GM23338 (cell line): ENCODE measurements at regions not wholly inside any gene's neighbourhood (a gene's known extent, or its start where the extent isn't known, plus 50 kb on each side); places are given as distances from the start of the nearest gene placed in this dataset.

ENCODE experiments used
- ATAC-seq: fragments of 200-7000 bp; cut with Tn5 transposase; 3 replicates; pipeline ENCODE4 v1.9.1; 2020
- DNase-seq: peaks from one replicate; pipeline ENCODE4 v3.0.0-alpha.2; 2015; ENCODE audit warnings: low spot score
- H2AFZ ChIP-seq: fragments of 200-600 bp; sonication (generic); 2 replicates; pipeline ENCODE4 v1.8.0; 2016; ENCODE audit warnings: antibody characterized with exemption, mild to moderate bottlenecking, moderate library complexity
- H3F3A ChIP-seq: fragments of 200-600 bp; sonication (generic); replicated peaks from 2 replicates; pipeline ENCODE4 v1.8.0; 2017; ENCODE audit warnings: antibody characterized with exemption, mixed run types, low read depth
- H3K27ac ChIP-seq: fragments of 200-600 bp; sonication (generic); 2 replicates; pipeline ENCODE4 v1.6.1; 2016; ENCODE audit warnings: low read depth
- H3K27me3 ChIP-seq: fragments of 200-600 bp; sonication (generic); 2 replicates; pipeline ENCODE4 v1.8.0; 2016; ENCODE audit warnings: mild to moderate bottlenecking, mixed run types, moderate library complexity; ENCODE audit not compliant: insufficient read depth
- H3K36me3 ChIP-seq: fragments of 200-600 bp; sonication (generic); 2 replicates; pipeline ENCODE4 v1.8.0; 2016; ENCODE audit warnings: mild to moderate bottlenecking; ENCODE audit not compliant: insufficient read depth
- H3K4me1 ChIP-seq: fragments of 200-600 bp; sonication (generic); 2 replicates; pipeline ENCODE4 v1.8.0; 2016; ENCODE audit warnings: mild to moderate bottlenecking, moderate library complexity; ENCODE audit not compliant: insufficient read depth
- H3K4me2 ChIP-seq: fragments of 200-600 bp; sonication (generic); 2 replicates; pipeline ENCODE4 v1.7.1; 2017; ENCODE audit warnings: mixed run types
- H3K4me3 ChIP-seq: fragments of 200-600 bp; sonication (generic); 2 replicates; pipeline ENCODE4 v1.6.1; 2016; ENCODE audit warnings: mixed run types
- H3K79me2 ChIP-seq: fragments of 200-600 bp; sonication (generic); replicated peaks from 2 replicates; pipeline ENCODE4 v1.8.0; 2017; ENCODE audit warnings: mild to moderate bottlenecking; ENCODE audit not compliant: insufficient read depth
- H3K9me2 ChIP-seq: fragments of 200-600 bp; sonication (generic); 2 replicates; pipeline ENCODE4 v1.8.0; 2017; ENCODE audit not compliant: insufficient read depth
- H4K20me1 ChIP-seq: fragments of 200-600 bp; sonication (generic); replicated peaks from 2 replicates; pipeline ENCODE4 v1.8.0; 2017; ENCODE audit warnings: mild to moderate bottlenecking; ENCODE audit not compliant: insufficient read depth
- H3K27ac Mint-ChIP-seq: 2 replicates; pipeline ENCODE4 v1.8.0; 2020; ENCODE audit warnings: inconsistent platforms, mild to moderate bottlenecking, moderate library complexity, mixed read lengths
- H3K27me3 Mint-ChIP-seq: 3 replicates; pipeline ENCODE4 v1.8.0; 2022; ENCODE audit warnings: low read depth, mild to moderate bottlenecking, moderate library complexity, mixed read lengths, inconsistent platforms; ENCODE audit not compliant: insufficient read depth, poor library complexity
- H3K36me3 Mint-ChIP-seq: 3 replicates; pipeline ENCODE4 v1.8.0; 2021; ENCODE audit warnings: low read depth, mild to moderate bottlenecking, inconsistent platforms, moderate library complexity, mixed read lengths
- H3K4me1 Mint-ChIP-seq: 3 replicates; pipeline ENCODE4 v1.8.0; 2020; ENCODE audit warnings: mild to moderate bottlenecking, inconsistent platforms, mixed read lengths
- H3K4me3 Mint-ChIP-seq: 3 replicates; pipeline ENCODE4 v1.8.0; 2021; ENCODE audit warnings: moderate library complexity, mild to moderate bottlenecking, inconsistent platforms, mixed read lengths
- H3K9me3 Mint-ChIP-seq: 3 replicates; pipeline ENCODE4 v1.8.0; 2020; ENCODE audit warnings: moderate library complexity, mild to moderate bottlenecking, inconsistent platforms, mixed read lengths
- ETS1 ChIP-seq: IDR thresholded peaks from 2 replicates; pipeline ENCODE4 v1.6.1; 2016; ENCODE audit warnings: antibody characterized with exemption
- EZH2 ChIP-seq: fragments of 200-600 bp; sonication (generic); IDR thresholded peaks from one replicate; pipeline ENCODE4 v1.8.0; 2017; ENCODE audit warnings: antibody characterized with exemption, mild to moderate bottlenecking, low read depth; ENCODE audit not compliant: unreplicated experiment
- JUNB ChIP-seq: IDR thresholded peaks from one replicate; pipeline ENCODE4 v1.6.1; 2016; ENCODE audit warnings: antibody characterized with exemption; ENCODE audit not compliant: unreplicated experiment
- POLR2AphosphoS5 ChIP-seq: IDR thresholded peaks from 2 replicates; pipeline ENCODE4 v1.6.1; 2016; ENCODE audit warnings: antibody characterized with exemption, low read depth
- ZNF114 ChIP-seq: fragments of 250-450 bp; sonication (Bioruptor Pico); IDR thresholded peaks from 2 replicates; pipeline ENCODE4 v1.5.0; 2020; ENCODE audit warnings: mild to moderate bottlenecking, moderate library complexity
- TF ChIP-seq, protein P1 (sequence below): fragments of 250-450 bp; sonication (Bioruptor Pico); IDR thresholded peaks from 2 replicates; pipeline ENCODE4 v1.5.0; 2020; ENCODE audit warnings: mild to moderate bottlenecking, moderate library complexity
- TF ChIP-seq, protein P2 (sequence below), 2 experiments: fragments of 200-600 bp in 1 of 2; sonication (generic) in 1 of 2; conservative IDR thresholded peaks; 2 replicates each; pipeline versions ENCODE4 v1.5.1 to v1.6.1; 2016 to 2017; ENCODE audit warnings: antibody characterized with exemption in 2 of 2, low read depth in 2 of 2, mild to moderate bottlenecking in 2 of 2, moderate library complexity in 1 of 2

DNA sequence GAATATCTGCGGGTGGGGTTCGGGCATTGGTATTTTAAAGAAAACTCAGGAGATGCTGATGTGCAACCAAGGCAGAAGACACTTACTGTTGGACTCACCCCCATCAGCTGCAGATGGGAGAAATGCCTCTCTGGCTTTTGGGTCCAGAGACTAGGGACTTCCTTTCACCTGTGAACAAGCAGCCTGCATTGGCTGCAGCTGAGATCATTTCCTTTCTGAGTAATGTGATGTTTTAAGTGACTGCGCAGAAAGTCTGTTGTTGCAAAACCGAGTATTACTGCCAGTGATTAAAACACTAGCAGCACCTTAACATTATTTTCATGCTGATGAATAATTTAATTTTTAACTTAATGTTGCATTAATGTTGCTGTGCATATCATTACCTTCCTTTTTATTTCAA lies 143.0 kb downstream of the TSN start (continued):
- TF ChIP-seq, protein P1, sequence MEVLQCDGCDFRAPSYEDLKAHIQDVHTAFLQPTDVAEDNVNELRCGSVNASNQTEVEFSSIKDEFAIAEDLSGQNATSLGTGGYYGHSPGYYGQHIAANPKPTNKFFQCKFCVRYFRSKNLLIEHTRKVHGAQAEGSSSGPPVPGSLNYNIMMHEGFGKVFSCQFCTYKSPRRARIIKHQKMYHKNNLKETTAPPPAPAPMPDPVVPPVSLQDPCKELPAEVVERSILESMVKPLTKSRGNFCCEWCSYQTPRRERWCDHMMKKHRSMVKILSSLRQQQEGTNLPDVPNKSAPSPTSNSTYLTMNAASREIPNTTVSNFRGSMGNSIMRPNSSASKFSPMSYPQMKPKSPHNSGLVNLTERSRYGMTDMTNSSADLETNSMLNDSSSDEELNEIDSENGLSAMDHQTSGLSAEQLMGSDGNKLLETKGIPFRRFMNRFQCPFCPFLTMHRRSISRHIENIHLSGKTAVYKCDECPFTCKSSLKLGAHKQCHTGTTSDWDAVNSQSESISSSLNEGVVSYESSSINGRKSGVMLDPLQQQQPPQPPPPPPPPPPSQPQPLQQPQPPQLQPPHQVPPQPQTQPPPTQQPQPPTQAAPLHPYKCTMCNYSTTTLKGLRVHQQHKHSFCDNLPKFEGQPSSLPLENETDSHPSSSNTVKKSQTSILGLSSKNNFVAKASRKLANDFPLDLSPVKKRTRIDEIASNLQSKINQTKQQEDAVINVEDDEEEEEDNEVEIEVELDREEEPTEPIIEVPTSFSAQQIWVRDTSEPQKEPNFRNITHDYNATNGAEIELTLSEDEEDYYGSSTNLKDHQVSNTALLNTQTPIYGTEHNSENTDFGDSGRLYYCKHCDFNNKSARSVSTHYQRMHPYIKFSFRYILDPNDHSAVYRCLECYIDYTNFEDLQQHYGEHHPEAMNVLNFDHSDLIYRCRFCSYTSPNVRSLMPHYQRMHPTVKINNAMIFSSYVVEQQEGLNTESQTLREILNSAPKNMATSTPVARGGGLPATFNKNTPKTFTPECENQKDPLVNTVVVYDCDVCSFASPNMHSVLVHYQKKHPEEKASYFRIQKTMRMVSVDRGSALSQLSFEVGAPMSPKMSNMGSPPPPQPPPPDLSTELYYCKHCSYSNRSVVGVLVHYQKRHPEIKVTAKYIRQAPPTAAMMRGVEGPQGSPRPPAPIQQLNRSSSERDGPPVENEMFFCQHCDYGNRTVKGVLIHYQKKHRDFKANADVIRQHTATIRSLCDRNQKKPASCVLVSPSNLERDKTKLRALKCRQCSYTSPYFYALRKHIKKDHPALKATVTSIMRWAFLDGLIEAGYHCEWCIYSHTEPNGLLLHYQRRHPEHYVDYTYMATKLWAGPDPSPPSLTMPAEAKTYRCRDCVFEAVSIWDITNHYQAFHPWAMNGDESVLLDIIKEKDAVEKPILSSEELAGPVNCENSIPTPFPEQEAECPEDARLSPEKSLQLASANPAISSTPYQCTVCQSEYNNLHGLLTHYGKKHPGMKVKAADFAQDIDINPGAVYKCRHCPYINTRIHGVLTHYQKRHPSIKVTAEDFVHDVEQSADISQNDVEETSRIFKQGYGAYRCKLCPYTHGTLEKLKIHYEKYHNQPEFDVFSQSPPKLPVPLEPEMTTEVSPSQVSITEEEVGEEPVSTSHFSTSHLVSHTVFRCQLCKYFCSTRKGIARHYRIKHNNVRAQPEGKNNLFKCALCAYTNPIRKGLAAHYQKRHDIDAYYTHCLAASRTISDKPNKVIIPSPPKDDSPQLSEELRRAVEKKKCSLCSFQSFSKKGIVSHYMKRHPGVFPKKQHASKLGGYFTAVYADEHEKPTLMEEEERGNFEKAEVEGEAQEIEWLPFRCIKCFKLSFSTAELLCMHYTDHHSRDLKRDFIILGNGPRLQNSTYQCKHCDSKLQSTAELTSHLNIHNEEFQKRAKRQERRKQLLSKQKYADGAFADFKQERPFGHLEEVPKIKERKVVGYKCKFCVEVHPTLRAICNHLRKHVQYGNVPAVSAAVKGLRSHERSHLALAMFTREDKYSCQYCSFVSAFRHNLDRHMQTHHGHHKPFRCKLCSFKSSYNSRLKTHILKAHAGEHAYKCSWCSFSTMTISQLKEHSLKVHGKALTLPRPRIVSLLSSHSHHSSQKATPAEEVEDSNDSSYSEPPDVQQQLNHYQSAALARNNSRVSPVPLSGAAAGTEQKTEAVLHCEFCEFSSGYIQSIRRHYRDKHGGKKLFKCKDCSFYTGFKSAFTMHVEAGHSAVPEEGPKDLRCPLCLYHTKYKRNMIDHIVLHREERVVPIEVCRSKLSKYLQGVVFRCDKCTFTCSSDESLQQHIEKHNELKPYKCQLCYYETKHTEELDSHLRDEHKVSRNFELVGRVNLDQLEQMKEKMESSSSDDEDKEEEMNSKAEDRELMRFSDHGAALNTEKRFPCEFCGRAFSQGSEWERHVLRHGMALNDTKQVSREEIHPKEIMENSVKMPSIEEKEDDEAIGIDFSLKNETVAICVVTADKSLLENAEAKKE (CRISPR knock-in tag): no peak
- TF ChIP-seq ZNF114 (CRISPR knock-in tag) (no peak), POLR2AphosphoS5 (no peak)

GRCh38 chr2:121900391-121900790 lies 144.9 kb downstream of the TSN start:
- Mint-ChIP-seq H3K27ac (no peak overlapping the region), H3K9me3 (no peaks in the 10 kb centered on the region), H3K36me3 (no peaks in the 10 kb centered on the region), H3K27me3 (peaks cover 3% of the 10 kb centered on the region), H3K4me3 (no peak overlapping the region), H3K4me1 (no peaks in the 10 kb centered on the region)
- Histone ChIP-seq H3K27ac (no peak overlapping the region), H2AFZ (no peak overlapping the region), H4K20me1 (no peaks in the 10 kb centered on the region), H3K4me2 (no peak overlapping the region), H3F3A (no peaks in the 10 kb centered on the region), H3K4me3 (no peak overlapping the region), H3K27me3 (no peaks in the 10 kb centered on the region), H3K4me1 (no peaks in the 10 kb centered on the region), H3K36me3 (no peaks in the 10 kb centered on the region), H3K9me2 (no peaks in the 10 kb centered on the region), H3K79me2 (no peaks in the 10 kb centered on the region)
- no peak for ATAC-seq
- no peak for DNase-seq
- no peak for TF ChIP-seq JUNB
- TF ChIP-seq ETS1: no peak
- TF ChIP-seq, protein P1 (CRISPR knock-in tag): no peak
- no peak for TF ChIP-seq ZNF114 (CRISPR knock-in tag)
- TF ChIP-seq, protein P2, sequence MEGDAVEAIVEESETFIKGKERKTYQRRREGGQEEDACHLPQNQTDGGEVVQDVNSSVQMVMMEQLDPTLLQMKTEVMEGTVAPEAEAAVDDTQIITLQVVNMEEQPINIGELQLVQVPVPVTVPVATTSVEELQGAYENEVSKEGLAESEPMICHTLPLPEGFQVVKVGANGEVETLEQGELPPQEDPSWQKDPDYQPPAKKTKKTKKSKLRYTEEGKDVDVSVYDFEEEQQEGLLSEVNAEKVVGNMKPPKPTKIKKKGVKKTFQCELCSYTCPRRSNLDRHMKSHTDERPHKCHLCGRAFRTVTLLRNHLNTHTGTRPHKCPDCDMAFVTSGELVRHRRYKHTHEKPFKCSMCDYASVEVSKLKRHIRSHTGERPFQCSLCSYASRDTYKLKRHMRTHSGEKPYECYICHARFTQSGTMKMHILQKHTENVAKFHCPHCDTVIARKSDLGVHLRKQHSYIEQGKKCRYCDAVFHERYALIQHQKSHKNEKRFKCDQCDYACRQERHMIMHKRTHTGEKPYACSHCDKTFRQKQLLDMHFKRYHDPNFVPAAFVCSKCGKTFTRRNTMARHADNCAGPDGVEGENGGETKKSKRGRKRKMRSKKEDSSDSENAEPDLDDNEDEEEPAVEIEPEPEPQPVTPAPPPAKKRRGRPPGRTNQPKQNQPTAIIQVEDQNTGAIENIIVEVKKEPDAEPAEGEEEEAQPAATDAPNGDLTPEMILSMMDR (conservative IDR thresholded peaks at IDR 0.05; ENCODE audit: low read depth in 2 of 2): no peak
- no peak for TF ChIP-seq EZH2
